ENCODE measurements at regions not wholly inside any gene's neighbourhood (a gene's known extent, or its start where the extent isn't known, plus 50 kb on each side); places are given as distances from the start of the nearest gene placed in this dataset.
"Not testable (repeated sequence)": the region's sequence is repeated elsewhere in the genome, so short reads cannot be mapped to it uniquely, and the experiment has no call there.

GRCh38 chr18:46229641-46230040, 125.5 kb downstream of the HAUS1 start:
- DNase-seq = not testable (repeated sequence)

GRCh38 chr18:46236156-46236555, 132.0 kb downstream of the HAUS1 start:
- no peak for DNase-seq

GRCh38 chr18:46237891-46238290, 133.7 kb downstream of the HAUS1 start:
- no peak for DNase-seq

- no peak for DNase-seq
These were observed 135.4 kb downstream of the HAUS1 start for GRCh38 chr18:46239549-46239948.

- no peak for DNase-seq
These were observed 135.8 kb downstream of the HAUS1 start for GRCh38 chr18:46239998-46240397.

GRCh38 chr18:46241393-46241792, 137.2 kb downstream of the HAUS1 start:
- not testable (repeated sequence) for DNase-seq

GRCh38 chr18:46242183-46242582, 138.0 kb downstream of the HAUS1 start:
- DNase-seq = no peak

GRCh38 chr18:46243095-46243494, 138.9 kb downstream of the HAUS1 start:
- DNase-seq = no peak

GRCh38 chr18:46243673-46244072, 139.5 kb downstream of the HAUS1 start:
- no peak for DNase-seq

GRCh38 chr18:46246101-46246500, 141.9 kb downstream of the HAUS1 start:
- no peak for DNase-seq

GRCh38 chr18:46247942-46248341, 143.8 kb downstream of the HAUS1 start:
- DNase-seq = no peak

- no peak for DNase-seq
These were observed 146.1 kb downstream of the HAUS1 start for GRCh38 chr18:46250084-46250811.

GRCh38 chr18:46250812-46251173, 146.6 kb downstream of the HAUS1 start:
- DNase-seq = no peak

- DNase-seq = no peak
These were observed 148.6 kb downstream of the HAUS1 start for GRCh38 chr18:46252759-46253158.

- DNase-seq = no peak
These were observed 149.3 kb downstream of the HAUS1 start for GRCh38 chr18:46253498-46253897.

GRCh38 chr18:46256078-46256477, 151.9 kb downstream of the HAUS1 start:
- no peak for DNase-seq

GRCh38 chr18:46257366-46257765, 153.2 kb downstream of the HAUS1 start:
- DNase-seq = no peak

- no peak for DNase-seq
These were observed 156.1 kb downstream of the HAUS1 start for GRCh38 chr18:46260016-46260878.

GRCh38 chr18:46260879-46261143, 156.6 kb downstream of the HAUS1 start:
- DNase-seq = no peak

GRCh38 chr18:46261799-46262198, 157.6 kb downstream of the HAUS1 start:
- no peak for DNase-seq

- DNase-seq = no peak
These were observed 158.7 kb downstream of the HAUS1 start for GRCh38 chr18:46262856-46263255.

- no peak for DNase-seq
These were observed 160.1 kb downstream of the HAUS1 start for GRCh38 chr18:46264255-46264654.

GRCh38 chr18:46265196-46266156, 161.3 kb downstream of the HAUS1 start:
- DNase-seq = no peak

Data from NCI-H1105 treated with DMSO at 0.1 percent for 48 hours (cell line).